OCI-LY7 (cell line): ENCODE measurements at regions not wholly inside any gene's neighbourhood (a gene's known extent, or its start where the extent isn't known, plus 50 kb on each side); places are given as distances from the start of the nearest gene placed in this dataset. TPM values are rescaled to one million over a fixed set of nuclear protein-coding genes. Genes with fewer than 3 reads are reported as not detected.

ENCODE experiments used
- microRNA-seq: library from miRNA; unstranded; fragments of <30 nt; microRNA quantifications from one replicate; pipeline ENCODE4 v1.2.0, GENCODE V29; 2022; ENCODE audit warnings: borderline replicate concordance
- small RNA-seq: library from RNA; depleted of rRNA; stranded (forward); fragments of <200 nt; gene quantifications from one replicate; pipeline ENCODE3, GENCODE V24; 2014

Small RNAs in the stretch of these regions (microRNA-seq; reads per million reads assigned to microRNA genes)
- not detected for gene MIR8052

Small RNAs in the stretch of these regions (small RNA-seq; reads per million reads assigned to genes)
- gene AP004371.1 (not detected), gene MIR8052 (not detected)
